ENCODE measurements at regions not wholly inside any gene's neighbourhood (a gene's known extent, or its start where the extent isn't known, plus 50 kb on each side); places are given as distances from the start of the nearest gene placed in this dataset.

DNA sequence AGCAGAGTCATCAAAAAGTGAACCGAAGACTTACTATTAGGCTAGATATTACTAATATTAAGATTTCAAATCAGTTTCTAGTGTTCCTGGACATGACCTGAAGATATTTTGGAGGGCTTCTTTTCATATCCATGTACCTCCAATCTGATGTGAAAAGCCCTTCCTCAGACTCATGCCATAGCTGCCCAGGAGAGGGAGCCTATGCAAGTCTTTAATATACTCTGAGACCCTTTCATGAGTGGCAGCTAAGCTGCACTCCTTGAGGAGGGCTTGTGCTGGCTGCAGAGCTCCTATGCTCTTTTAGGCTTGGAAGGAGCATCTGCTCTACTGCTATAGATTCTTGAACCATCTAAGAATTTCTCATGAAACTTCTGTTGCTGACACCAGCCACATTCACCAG lies 715.3 kb downstream of the OLFM4 start:
- TF ChIP-seq, protein P1, sequence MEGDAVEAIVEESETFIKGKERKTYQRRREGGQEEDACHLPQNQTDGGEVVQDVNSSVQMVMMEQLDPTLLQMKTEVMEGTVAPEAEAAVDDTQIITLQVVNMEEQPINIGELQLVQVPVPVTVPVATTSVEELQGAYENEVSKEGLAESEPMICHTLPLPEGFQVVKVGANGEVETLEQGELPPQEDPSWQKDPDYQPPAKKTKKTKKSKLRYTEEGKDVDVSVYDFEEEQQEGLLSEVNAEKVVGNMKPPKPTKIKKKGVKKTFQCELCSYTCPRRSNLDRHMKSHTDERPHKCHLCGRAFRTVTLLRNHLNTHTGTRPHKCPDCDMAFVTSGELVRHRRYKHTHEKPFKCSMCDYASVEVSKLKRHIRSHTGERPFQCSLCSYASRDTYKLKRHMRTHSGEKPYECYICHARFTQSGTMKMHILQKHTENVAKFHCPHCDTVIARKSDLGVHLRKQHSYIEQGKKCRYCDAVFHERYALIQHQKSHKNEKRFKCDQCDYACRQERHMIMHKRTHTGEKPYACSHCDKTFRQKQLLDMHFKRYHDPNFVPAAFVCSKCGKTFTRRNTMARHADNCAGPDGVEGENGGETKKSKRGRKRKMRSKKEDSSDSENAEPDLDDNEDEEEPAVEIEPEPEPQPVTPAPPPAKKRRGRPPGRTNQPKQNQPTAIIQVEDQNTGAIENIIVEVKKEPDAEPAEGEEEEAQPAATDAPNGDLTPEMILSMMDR (IDR thresholded peaks at IDR 0.05) = no peak
- TF ChIP-seq POLR2A (IDR thresholded peaks at IDR 0.05) (no peak), EP300 (IDR thresholded peaks at IDR 0.05) (no peak)

Measured in tibial nerve (tissue), 4 donors.